HepG2 (cell line): ENCODE measurements at regions not wholly inside any gene's neighbourhood (a gene's known extent, or its start where the extent isn't known, plus 50 kb on each side); places are given as distances from the start of the nearest gene placed in this dataset.

Experiments
- ATAC-seq: fragments of 200-7000 bp; cut with Tn5 transposase; 3 replicates; pipeline ENCODE4 v1.9.1; 2020; ENCODE audit warnings: mild to moderate bottlenecking, moderate library complexity
- BruUV-seq: library from RNA; stranded (reverse); fragments of 400-500 nt; replicated peaks from 2 replicates; lab custom pipeline; 2021; lab: Mats Ljungman, UMichigan
- CTCF ChIA-PET: fragments of 300-600 bp; formaldehyde crosslinking; extraction: SDS; loops from one replicate; lab custom pipeline; 2021; ENCODE audit warnings: low total read pairs, inconsistent platforms, low intra/inter-chr PET ratio; lab: Yijun Ruan, JAX
- POLR2A ChIA-PET: fragments of 350-600 bp; sonication (Branson Sonifier 250); formaldehyde crosslinking; loops from one replicate; lab custom pipeline; 2020; ENCODE audit warnings: antibody characterized with exemption, inconsistent platforms; lab: Yijun Ruan, JAX
- DNase-seq: peaks from one replicate; pipeline ENCODE4 v3.0.0-alpha.2; 2015; ENCODE audit warnings: low spot score
- FAIRE-seq: peaks from 3 replicates; lab custom pipeline; 2011; peaks lifted over from hg19 to GRCh38; lab: Jason Lieb, UNC
- H2AFZ ChIP-seq: one replicate; pipeline ENCODE4 v1.6.1; 2011; ENCODE audit warnings: low read length, inconsistent platforms
- H3K27ac ChIP-seq: fragments of 300-600 bp; 3 replicates; pipeline ENCODE4 v1.8.0; 2011; ENCODE audit warnings: mixed run types, mild to moderate bottlenecking, mixed read lengths, low read length, inconsistent platforms; ENCODE audit not compliant: insufficient read depth; ENCODE audit errors: extremely low read length
- H3K27me3 ChIP-seq, 2 experiments: fragments of 200-600 bp in 1 of 2; 2 replicates in 1 of 2; 3 replicates in 1 of 2; pipeline versions ENCODE4 v1.6.0 to v1.8.0; 2011; ENCODE audit warnings: low read length in 2 of 2, mild to moderate bottlenecking in 2 of 2, moderate library complexity in 2 of 2, inconsistent platforms in 1 of 2; ENCODE audit not compliant: insufficient read depth in 2 of 2, control insufficient read depth in 1 of 2
- H3K36me3 ChIP-seq, 2 experiments: fragments of 200-600 bp in 1 of 2; replicated peaks in 1 of 2; 2 replicates in 1 of 2; 3 replicates in 1 of 2; pipeline versions ENCODE4 v1.5.1 to v1.8.0; 2011; ENCODE audit warnings: low read length in 2 of 2, inconsistent platforms in 1 of 2; ENCODE audit not compliant: insufficient read depth in 2 of 2, control insufficient read depth in 1 of 2
- H3K4me1 ChIP-seq: 2 replicates; pipeline ENCODE4 v1.5.1; 2012; ENCODE audit warnings: low read length, inconsistent platforms; ENCODE audit not compliant: insufficient read depth
- H3K4me2 ChIP-seq: 2 replicates; pipeline ENCODE4 v1.6.0; 2011; ENCODE audit warnings: low read depth, low read length, inconsistent platforms
- H3K4me3 ChIP-seq, 3 experiments: fragments of 200-600 bp in 1 of 3; sonication (generic), shearing (Covaris generic) in 1 of 3; replicated peaks in 1 of 3; 2 replicates each; pipeline ENCODE4 v1.5.1; 2011 to 2016; ENCODE audit warnings: low read length in 3 of 3, inconsistent platforms in 2 of 3, low read depth in 2 of 3, mild to moderate bottlenecking in 2 of 3, control low read depth in 1 of 3, mixed read lengths in 1 of 3; ENCODE audit not compliant: insufficient read depth in 1 of 3
- H3K79me2 ChIP-seq: one replicate; pipeline ENCODE4 v1.6.1; 2011; ENCODE audit warnings: low read length, inconsistent platforms; ENCODE audit not compliant: insufficient read depth
- H3K9ac ChIP-seq: 2 replicates; pipeline ENCODE4 v1.6.0; 2011; ENCODE audit warnings: mild to moderate bottlenecking, low read depth, low read length, inconsistent platforms; ENCODE audit not compliant: insufficient read depth
- H3K9me3 ChIP-seq: 2 replicates; pipeline ENCODE4 v1.5.1; 2012; ENCODE audit warnings: mild to moderate bottlenecking, low read length
- H4K20me1 ChIP-seq: 2 replicates; pipeline ENCODE4 v1.6.0; 2011; ENCODE audit warnings: inconsistent platforms, mild to moderate bottlenecking, low read length, moderate library complexity; ENCODE audit not compliant: insufficient read depth
- GATA4 ChIP-seq: sonication (generic); IDR thresholded peaks from 2 replicates; pipeline ENCODE4 v1.6.1; 2016; ENCODE audit warnings: antibody characterized with exemption, low read depth, borderline replicate concordance
- KDM6A ChIP-seq: IDR thresholded peaks from 2 replicates; pipeline ENCODE4 v1.6.1; 2016; ENCODE audit warnings: low read depth
- SNAPC4 ChIP-seq: sonication (generic); formaldehyde crosslinking; IDR thresholded peaks from 2 replicates; pipeline ENCODE4 v1.4.0; 2020; ENCODE audit warnings: mild to moderate bottlenecking, missing genetic modification reagents
- SPEN ChIP-seq: sonication (generic); formaldehyde crosslinking; IDR thresholded peaks from 2 replicates; pipeline ENCODE4 v1.5.1; 2020; ENCODE audit warnings: low read depth, mild to moderate bottlenecking, missing genetic modification reagents
- STAG1 ChIP-seq: sonication (generic); formaldehyde crosslinking; IDR thresholded peaks from 2 replicates; pipeline ENCODE4 v1.4.0; 2020; ENCODE audit warnings: missing genetic modification reagents
- TP53 ChIP-seq: sonication (generic); formaldehyde crosslinking; conservative IDR thresholded peaks from 2 replicates; pipeline ENCODE4 v1.4.0; 2020; ENCODE audit warnings: missing genetic modification reagents
- ZNF264 ChIP-seq: sonication (generic); formaldehyde crosslinking; IDR thresholded peaks from 2 replicates; pipeline ENCODE4 v1.4.0; 2020; ENCODE audit warnings: missing genetic modification reagents
- WGBS: methylation state at CpG from one replicate; pipeline ENCODE4 v1.1.6; 2017; ENCODE audit warnings: low lambda C conversion rate; 5-methylcytosine and 5-hydroxymethylcytosine counted together
- in situ Hi-C: cut with HindIII; loops from 2 replicates; pipeline ENCODE4 v1.10.0; 2017; ENCODE audit warnings: low pct_unique_long_range_greater_than_20kb; ENCODE audit not compliant: extremely low pct_ligation_motif_present
- intact Hi-C: fragments of 100-400 bp; cut with micrococcal nuclease; formaldehyde crosslinking; loops from one replicate; pipeline ENCODE4 v1.10.0; 2022; ENCODE audit not compliant: unreplicated experiment
- TF ChIP-seq, protein P1 (sequence below): IDR thresholded peaks from 2 replicates; pipeline ENCODE4 v1.4.0; 2020; ENCODE audit warnings: mild to moderate bottlenecking, missing genetic modification reagents

DNA sequence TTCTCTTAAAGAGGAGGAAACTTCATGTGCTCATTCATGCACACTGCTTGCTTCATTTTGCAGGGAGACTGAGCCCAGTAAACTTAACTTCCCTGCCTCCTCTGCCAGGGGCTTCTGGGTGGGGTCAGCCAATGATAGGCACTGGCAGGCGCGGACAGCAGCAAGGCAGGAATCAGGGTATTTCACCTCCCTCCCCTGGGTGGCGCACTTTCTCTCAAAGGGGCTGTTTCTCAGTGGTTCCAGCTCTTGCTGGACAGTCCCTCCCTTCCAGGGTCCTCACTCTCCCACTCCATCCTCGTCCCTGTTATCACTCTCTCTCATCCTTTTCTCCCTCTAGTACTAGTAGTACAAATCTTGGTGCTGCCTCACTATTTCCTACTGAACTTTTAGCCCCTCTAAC is 320.5 kb upstream of the ZNF521 start (continued):
- TF ChIP-seq, protein P1, sequence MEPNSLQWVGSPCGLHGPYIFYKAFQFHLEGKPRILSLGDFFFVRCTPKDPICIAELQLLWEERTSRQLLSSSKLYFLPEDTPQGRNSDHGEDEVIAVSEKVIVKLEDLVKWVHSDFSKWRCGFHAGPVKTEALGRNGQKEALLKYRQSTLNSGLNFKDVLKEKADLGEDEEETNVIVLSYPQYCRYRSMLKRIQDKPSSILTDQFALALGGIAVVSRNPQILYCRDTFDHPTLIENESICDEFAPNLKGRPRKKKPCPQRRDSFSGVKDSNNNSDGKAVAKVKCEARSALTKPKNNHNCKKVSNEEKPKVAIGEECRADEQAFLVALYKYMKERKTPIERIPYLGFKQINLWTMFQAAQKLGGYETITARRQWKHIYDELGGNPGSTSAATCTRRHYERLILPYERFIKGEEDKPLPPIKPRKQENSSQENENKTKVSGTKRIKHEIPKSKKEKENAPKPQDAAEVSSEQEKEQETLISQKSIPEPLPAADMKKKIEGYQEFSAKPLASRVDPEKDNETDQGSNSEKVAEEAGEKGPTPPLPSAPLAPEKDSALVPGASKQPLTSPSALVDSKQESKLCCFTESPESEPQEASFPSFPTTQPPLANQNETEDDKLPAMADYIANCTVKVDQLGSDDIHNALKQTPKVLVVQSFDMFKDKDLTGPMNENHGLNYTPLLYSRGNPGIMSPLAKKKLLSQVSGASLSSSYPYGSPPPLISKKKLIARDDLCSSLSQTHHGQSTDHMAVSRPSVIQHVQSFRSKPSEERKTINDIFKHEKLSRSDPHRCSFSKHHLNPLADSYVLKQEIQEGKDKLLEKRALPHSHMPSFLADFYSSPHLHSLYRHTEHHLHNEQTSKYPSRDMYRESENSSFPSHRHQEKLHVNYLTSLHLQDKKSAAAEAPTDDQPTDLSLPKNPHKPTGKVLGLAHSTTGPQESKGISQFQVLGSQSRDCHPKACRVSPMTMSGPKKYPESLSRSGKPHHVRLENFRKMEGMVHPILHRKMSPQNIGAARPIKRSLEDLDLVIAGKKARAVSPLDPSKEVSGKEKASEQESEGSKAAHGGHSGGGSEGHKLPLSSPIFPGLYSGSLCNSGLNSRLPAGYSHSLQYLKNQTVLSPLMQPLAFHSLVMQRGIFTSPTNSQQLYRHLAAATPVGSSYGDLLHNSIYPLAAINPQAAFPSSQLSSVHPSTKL (CRISPR knock-in tag) = no peak
- TF ChIP-seq KDM6A = no peak
- TF ChIP-seq ZNF264 = no peak
- no peak for TF ChIP-seq SNAPC4 (CRISPR knock-in tag)
- TF ChIP-seq, all 625 proteins: peak for 0

DNA sequence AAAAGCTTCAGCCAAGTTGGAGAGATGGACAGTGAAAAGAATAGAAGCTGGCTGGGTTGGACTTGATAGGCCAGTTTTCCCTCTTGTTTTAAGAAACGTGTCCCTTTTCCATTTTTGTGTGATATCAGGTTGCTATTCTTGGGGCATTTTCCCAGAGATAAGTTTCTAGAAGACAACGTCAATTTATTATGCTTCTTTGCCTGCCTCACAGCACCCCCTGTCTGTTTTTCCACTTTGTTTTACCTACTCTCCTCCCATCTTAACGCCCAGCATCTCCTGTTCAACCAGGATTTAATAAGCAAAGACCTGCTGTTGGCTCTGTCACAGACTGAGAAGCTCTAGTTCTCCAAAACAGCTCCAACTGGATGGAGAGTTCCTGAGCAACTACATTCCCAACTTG is 317.8 kb upstream of the ZNF521 start:
- FAIRE-seq (no peak), DNase-seq (no peak), ATAC-seq (no peak)
- Histone ChIP-seq H3K4me2 (no peak overlapping the region), H3K4me3 (no peak overlapping the region), H3K79me2 (no peaks in the 10 kb centered on the region), H3K27ac (no peak overlapping the region), H2AFZ (no peak overlapping the region), H3K9ac (no peak overlapping the region), H3K36me3 (no peaks in the 10 kb centered on the region), H3K9me3 (no peaks in the 10 kb centered on the region; the same call in 1 of the 2 replicates), H4K20me1 (no peaks in the 10 kb centered on the region), H3K4me1 (no peaks in the 10 kb centered on the region), H3K27me3 (no peaks in the 10 kb centered on the region)
- in situ Hi-C loops = no loop called here
- CTCF ChIA-PET = no interaction called here
- POLR2A ChIA-PET = no interaction called here
- BruUV-seq = no TSS peak
- no peak for TF ChIP-seq SPEN (CRISPR knock-in tag)
- TF ChIP-seq GATA4 = no peak
- TF ChIP-seq STAG1 (CRISPR knock-in tag) = 0 out of 2 replicates have a peak, but pooled peaks have one; percentile 22
- no peak for TF ChIP-seq TP53 (CRISPR knock-in tag)
- 0% methylated on average over 3 of the region's 3 CpGs for WGBS
- intact Hi-C loops = no loop called here
